Endothelial cell (in vitro differentiated cells): ENCODE measurements at regions not wholly inside any gene's neighbourhood (a gene's known extent, or its start where the extent isn't known, plus 50 kb on each side); places are given as distances from the start of the nearest gene placed in this dataset.

Experiments
- DNase-seq: peaks from one replicate; pipeline ENCODE4 v3.0.0; 2021; ENCODE audit warnings: low spot score
- H3K27ac Mint-ChIP-seq: one replicate; pipeline ENCODE4 v1.8.0; 2021; ENCODE audit warnings: mixed read lengths, inconsistent platforms; ENCODE audit not compliant: unreplicated experiment
- H3K27me3 Mint-ChIP-seq: one replicate; pipeline ENCODE4 v1.8.0; 2021; ENCODE audit warnings: mild to moderate bottlenecking, moderate library complexity, mixed read lengths, inconsistent platforms; ENCODE audit not compliant: unreplicated experiment
- H3K36me3 Mint-ChIP-seq: one replicate; pipeline ENCODE4 v1.8.0; 2021; ENCODE audit warnings: mild to moderate bottlenecking, low read depth, mixed read lengths, inconsistent platforms; ENCODE audit not compliant: unreplicated experiment
- H3K4me1 Mint-ChIP-seq: one replicate; pipeline ENCODE4 v1.8.0; 2021; ENCODE audit warnings: mild to moderate bottlenecking, mixed read lengths, inconsistent platforms; ENCODE audit not compliant: unreplicated experiment
- H3K4me3 Mint-ChIP-seq: one replicate; pipeline ENCODE4 v1.8.0; 2021; ENCODE audit warnings: mild to moderate bottlenecking, mixed read lengths, inconsistent platforms; ENCODE audit not compliant: unreplicated experiment
- H3K9me3 Mint-ChIP-seq: one replicate; pipeline ENCODE4 v1.8.0; 2021; ENCODE audit warnings: mixed read lengths, inconsistent platforms; ENCODE audit not compliant: unreplicated experiment
- CTCF ChIP-seq: fragments of 200-600 bp; sonication (generic); IDR thresholded peaks from one replicate; pipeline ENCODE4 v1.5.0; 2021; ENCODE audit warnings: antibody characterized with exemption; ENCODE audit not compliant: unreplicated experiment

- no peaks in the 10 kb centered on the region for H3K36me3 Mint-ChIP-seq
- H3K27me3 Mint-ChIP-seq, result no peaks in the 10 kb centered on the region
- H3K9me3 Mint-ChIP-seq, result no peaks in the 10 kb centered on the region
- no peak overlapping the region for H3K4me3 Mint-ChIP-seq
- peaks cover 29% of the 10 kb centered on the region for H3K4me1 Mint-ChIP-seq
- no peak overlapping the region for H3K27ac Mint-ChIP-seq
- TF ChIP-seq CTCF, result no peak
- no peak for DNase-seq
Observed at GRCh38 chr1:81547261-81547911, 253.3 kb upstream of the ADGRL2 start.

GRCh38 chr1:81545734-81546133 is 255.0 kb upstream of the ADGRL2 start:
- Mint-ChIP-seq H3K27me3 (no peaks in the 10 kb centered on the region), H3K4me1 (peaks cover 15% of the 10 kb centered on the region)

GRCh38 chr1:81543764-81544163 is 257.0 kb upstream of the ADGRL2 start:
- no peak overlapping the region for H3K4me3 Mint-ChIP-seq
- peaks cover 7% of the 10 kb centered on the region for H3K4me1 Mint-ChIP-seq
- H3K9me3 Mint-ChIP-seq, result no peaks in the 10 kb centered on the region
- no peak for TF ChIP-seq CTCF
- no peak overlapping the region for H3K27ac Mint-ChIP-seq
- DNase-seq, result no peak
- H3K27me3 Mint-ChIP-seq, result no peaks in the 10 kb centered on the region
- H3K36me3 Mint-ChIP-seq, result no peaks in the 10 kb centered on the region

More at GRCh38 chr1:81545734-81546133, 255.0 kb upstream of the ADGRL2 start:
- Mint-ChIP-seq H3K27ac (no peak overlapping the region), H3K4me3 (no peak overlapping the region), H3K9me3 (no peaks in the 10 kb centered on the region), H3K36me3 (no peaks in the 10 kb centered on the region)
- no peak for TF ChIP-seq CTCF
- DNase-seq, result no peak

- DNase-seq, result no peak
- Mint-ChIP-seq H3K27me3 (no peaks in the 10 kb centered on the region), H3K4me1 (peaks cover 4% of the 10 kb centered on the region), H3K36me3 (no peaks in the 10 kb centered on the region), H3K9me3 (no peaks in the 10 kb centered on the region), H3K27ac (no peak overlapping the region), H3K4me3 (no peak overlapping the region)
- TF ChIP-seq CTCF, result no peak
Observed at GRCh38 chr1:81542196-81542595, 258.5 kb upstream of the ADGRL2 start.

GRCh38 chr1:81540216-81540615 is 260.5 kb upstream of the ADGRL2 start:
- TF ChIP-seq CTCF, result no peak
- Mint-ChIP-seq H3K27ac (no peak overlapping the region), H3K9me3 (no peaks in the 10 kb centered on the region), H3K36me3 (no peaks in the 10 kb centered on the region), H3K4me1 (no peaks in the 10 kb centered on the region), H3K27me3 (no peaks in the 10 kb centered on the region), H3K4me3 (no peak overlapping the region)
- DNase-seq, result no peak
